ENCODE measurements at regions not wholly inside any gene's neighbourhood (a gene's known extent, or its start where the extent isn't known, plus 50 kb on each side); places are given as distances from the start of the nearest gene placed in this dataset.

GRCh38 chr13:106744516-106744915 lies 176.6 kb upstream of the ARGLU1 start:
- TF ChIP-seq EP300 (conservative IDR thresholded peaks at IDR 0.05; ENCODE audit: poor library complexity, severe bottlenecking) (no peak), REST (IDR thresholded peaks at IDR 0.05; ENCODE audit: borderline replicate concordance) (no peak), POLR2AphosphoS5 (IDR thresholded peaks at IDR 0.05) (no peak), EZH2 (IDR thresholded peaks at IDR 0.05; ENCODE audit: borderline replicate concordance, insufficient read depth, low read length, poor library complexity, severe bottlenecking) (no peak), SMC3 (conservative IDR thresholded peaks at IDR 0.05; ENCODE audit: poor library complexity) (no peak), MXI1 (conservative IDR thresholded peaks at IDR 0.05; ENCODE audit: poor library complexity, severe bottlenecking) (no peak), TAF1 (IDR thresholded peaks at IDR 0.05; ENCODE audit: low read depth) (no peak), RAD21 (conservative IDR thresholded peaks at IDR 0.05) (no peak), CTCF (IDR thresholded peaks at IDR 0.05; ENCODE audit: poor library complexity, severe bottlenecking) (no peak)
- no peak overlapping the region for H3K4me3 ChIP-seq (ENCODE audit: low read length)
- H3K9me2 ChIP-seq (ENCODE audit: insufficient read depth, low read length): no peaks in the 10 kb centered on the region
- H2AFZ ChIP-seq (ENCODE audit: low read depth, low read length): no peak overlapping the region
- no peak overlapping the region for H3K27ac ChIP-seq (ENCODE audit: low read length)
- H3K9me3 ChIP-seq (ENCODE audit: low read length): no peaks in the 10 kb centered on the region
- H3K79me2 ChIP-seq (replicated peaks; ENCODE audit: insufficient read depth, low read length): no peaks in the 10 kb centered on the region
- no peak overlapping the region for H3K9ac ChIP-seq (ENCODE audit: low read length)
- no peaks in the 10 kb centered on the region for H3F3A ChIP-seq (ENCODE audit: insufficient read depth, low read length, poor library complexity, severe bottlenecking)
- H3K4me2 ChIP-seq (ENCODE audit: low read length): no peak overlapping the region
- no peaks in the 10 kb centered on the region for H4K20me1 ChIP-seq (ENCODE audit: insufficient read depth)
- no peaks in the 10 kb centered on the region for H3K36me3 ChIP-seq (ENCODE audit: insufficient read depth, low read length)
- no peaks in the 10 kb centered on the region for H3K27me3 ChIP-seq (ENCODE audit: insufficient read depth, low read depth, low read length)

GRCh38 chr13:106738186-106738678 lies 170.3 kb upstream of the ARGLU1 start:
- H3K9me2 ChIP-seq (ENCODE audit: insufficient read depth, low read length): no peaks in the 10 kb centered on the region
- no peaks in the 10 kb centered on the region for H3K36me3 ChIP-seq (ENCODE audit: insufficient read depth, low read length)
- no peaks in the 10 kb centered on the region for H3K9me3 ChIP-seq (ENCODE audit: low read length)
- no peaks in the 10 kb centered on the region for H3F3A ChIP-seq (ENCODE audit: insufficient read depth, low read length, poor library complexity, severe bottlenecking)
- TF ChIP-seq CTCF (IDR thresholded peaks at IDR 0.05; ENCODE audit: poor library complexity, severe bottlenecking) (no peak), REST (IDR thresholded peaks at IDR 0.05; ENCODE audit: borderline replicate concordance) (no peak), EZH2 (IDR thresholded peaks at IDR 0.05; ENCODE audit: borderline replicate concordance, insufficient read depth, low read length, poor library complexity, severe bottlenecking) (no peak), MXI1 (conservative IDR thresholded peaks at IDR 0.05; ENCODE audit: poor library complexity, severe bottlenecking) (no peak), EP300 (conservative IDR thresholded peaks at IDR 0.05; ENCODE audit: poor library complexity, severe bottlenecking) (no peak), TAF1 (IDR thresholded peaks at IDR 0.05; ENCODE audit: low read depth) (no peak), POLR2AphosphoS5 (IDR thresholded peaks at IDR 0.05) (no peak)
- H3K27me3 ChIP-seq (ENCODE audit: insufficient read depth, low read depth, low read length): no peaks in the 10 kb centered on the region
- no peaks in the 10 kb centered on the region for H4K20me1 ChIP-seq (ENCODE audit: insufficient read depth)
- no peak overlapping the region for H3K4me3 ChIP-seq (ENCODE audit: low read length)
- no peak overlapping the region for H3K4me2 ChIP-seq (ENCODE audit: low read length)
- no peak overlapping the region for H2AFZ ChIP-seq (ENCODE audit: low read depth, low read length)
- H3K79me2 ChIP-seq (replicated peaks; ENCODE audit: insufficient read depth, low read length): no peaks in the 10 kb centered on the region
- no peak overlapping the region for H3K9ac ChIP-seq (ENCODE audit: low read length)
- H3K27ac ChIP-seq (ENCODE audit: low read length): no peak overlapping the region

Data from neural cell (in vitro differentiated cells).